Cerebellar cortex (tissue), 1 donor: ENCODE measurements at regions not wholly inside any gene's neighbourhood (a gene's known extent, or its start where the extent isn't known, plus 50 kb on each side); places are given as distances from the start of the nearest gene placed in this dataset.

ENCODE experiments used
- DNase-seq: peaks from one replicate; pipeline ENCODE4 v3.0.0-alpha.2; 2015; ENCODE audit warnings: low spot score

DNA sequence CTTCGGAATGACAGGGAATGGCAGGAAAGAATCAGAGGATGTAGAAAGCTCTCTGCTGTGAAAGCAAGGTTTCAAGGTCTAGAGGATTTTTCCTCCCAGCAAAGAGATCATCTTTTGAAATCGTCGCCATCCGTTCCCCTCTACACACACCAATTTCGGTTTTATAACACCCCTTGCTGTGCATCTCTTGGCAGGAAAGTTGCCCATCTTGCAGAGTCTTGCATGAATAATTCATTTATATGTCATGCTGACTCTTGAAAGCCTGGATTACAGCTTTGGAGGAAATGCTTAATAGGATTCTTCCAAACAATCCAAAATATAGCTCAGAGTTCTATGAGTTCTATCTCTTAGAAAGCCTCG lies 262.7 kb downstream of the CHL1 start:
- DNase-seq, result peak; percentile 92

DNA sequence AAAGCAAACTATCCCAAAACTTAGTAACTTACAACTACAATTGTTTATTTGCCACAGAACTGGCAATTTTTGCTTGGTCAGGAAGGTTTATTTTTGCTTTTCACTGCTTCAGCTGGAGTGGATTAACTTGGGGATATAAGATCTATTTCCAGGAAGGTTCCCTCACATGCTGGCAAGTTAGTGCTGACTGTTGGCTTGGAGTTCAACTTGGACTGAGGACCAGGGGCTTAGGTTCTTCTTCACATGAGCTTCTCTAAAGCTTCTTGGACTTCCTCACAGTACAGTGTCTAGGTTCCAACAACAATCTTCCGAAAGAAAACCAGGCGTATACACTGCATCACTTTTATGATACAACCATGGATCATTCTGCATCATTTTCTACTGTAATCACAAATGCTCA lies 264.4 kb downstream of the CHL1 start:
- DNase-seq, result no peak

DNA sequence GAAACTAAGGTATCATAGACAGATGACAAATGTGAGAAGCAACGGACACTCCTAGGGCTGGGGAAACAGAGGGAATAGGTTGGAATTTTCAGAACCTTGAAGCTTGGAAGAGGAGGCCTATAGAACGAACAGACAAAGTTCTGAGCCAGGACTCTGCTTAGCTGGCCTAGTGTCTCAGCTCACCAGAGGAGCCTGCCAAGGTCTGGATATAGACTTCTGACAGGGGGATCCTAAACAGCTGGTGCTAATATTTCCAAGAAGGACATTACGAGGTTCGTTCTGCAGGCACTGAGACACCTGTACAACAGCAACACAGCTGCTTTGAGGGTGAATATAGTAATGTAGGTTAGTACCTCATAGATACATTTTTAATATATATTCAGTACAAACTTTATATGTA lies 266.3 kb downstream of the CHL1 start:
- DNase-seq, result no peak

DNA sequence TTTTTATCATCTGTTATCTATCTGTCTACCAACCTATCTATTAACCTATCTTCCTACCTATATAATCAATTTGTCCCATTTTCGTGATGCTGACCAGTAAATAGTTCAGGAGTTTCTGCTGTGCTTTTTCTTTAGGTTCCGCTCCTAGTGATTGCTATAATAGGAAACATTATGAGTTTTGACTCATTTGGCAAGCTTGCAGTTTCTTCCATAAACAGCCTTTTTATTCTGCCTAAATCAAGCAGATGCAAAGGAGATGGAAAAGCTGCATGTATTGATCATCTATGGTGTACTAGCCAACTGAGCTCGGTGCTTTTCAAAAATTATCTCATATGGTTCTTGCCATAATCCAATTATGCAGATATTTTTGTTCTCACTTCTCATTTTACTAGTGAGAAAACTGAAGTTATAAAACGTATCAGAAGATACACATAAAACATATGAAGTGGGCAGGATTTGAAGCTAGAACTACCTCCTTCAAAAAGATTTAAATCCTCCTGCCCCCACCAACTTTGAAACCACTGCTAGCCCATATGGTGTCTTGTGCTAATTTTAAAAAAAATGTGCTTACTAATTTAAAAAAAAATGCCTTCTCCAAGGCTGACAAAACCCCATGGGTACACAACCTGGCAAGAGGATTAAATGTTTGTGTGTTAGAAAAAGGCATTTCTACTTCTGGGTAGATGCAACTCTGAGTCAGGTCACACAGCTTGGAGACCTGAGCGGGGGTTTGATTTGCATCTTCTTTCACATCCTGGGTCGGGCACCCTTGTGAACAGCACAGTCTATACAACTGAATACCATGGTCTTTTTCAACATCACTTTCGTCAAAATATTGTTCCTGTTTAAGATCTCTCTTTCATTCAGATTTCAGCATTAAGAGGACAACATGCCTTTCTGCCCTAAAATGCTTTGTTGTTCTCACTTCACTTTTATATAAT lies 267.0 kb downstream of the CHL1 start:
- DNase-seq, result no peak

DNA sequence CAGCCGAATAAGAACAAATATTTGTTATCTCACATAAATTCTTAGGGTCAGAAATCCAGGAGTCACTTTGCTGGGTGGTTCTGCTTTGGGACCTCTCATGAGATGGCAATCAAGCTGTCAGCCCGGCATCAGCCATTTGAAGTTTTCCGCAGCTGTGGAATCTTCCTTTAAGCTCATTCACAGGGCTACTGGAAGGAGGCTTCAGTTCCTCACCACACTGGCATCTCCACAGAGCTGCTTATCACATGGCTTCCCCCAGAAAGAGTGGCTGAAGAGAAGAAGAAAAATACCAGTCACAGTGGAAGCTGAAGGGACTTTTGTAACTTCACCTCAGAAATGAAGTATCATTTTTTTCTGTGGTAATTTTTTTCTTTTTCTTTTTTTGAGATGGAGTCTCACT lies 267.7 kb downstream of the CHL1 start:
- no peak for DNase-seq

DNA sequence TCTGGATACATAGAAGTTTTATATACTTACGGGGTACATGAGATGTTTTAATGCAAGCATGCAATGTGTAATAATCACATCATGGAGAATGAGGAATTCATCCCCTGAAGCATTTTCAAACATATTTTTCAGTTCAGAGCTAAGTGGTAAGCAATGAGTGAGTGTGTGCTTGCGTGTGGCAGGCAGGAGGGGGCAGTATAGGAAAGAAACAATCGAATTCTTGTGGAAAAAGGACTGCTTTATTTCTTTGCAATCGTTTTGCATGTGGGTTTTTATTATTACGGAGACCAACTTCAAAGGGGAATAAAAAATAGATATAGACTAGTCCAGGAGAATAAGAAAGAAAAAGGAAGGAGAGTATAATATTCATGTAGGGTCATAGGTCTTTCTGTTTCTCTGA lies 271.6 kb downstream of the CHL1 start:
- DNase-seq, result no peak

DNA sequence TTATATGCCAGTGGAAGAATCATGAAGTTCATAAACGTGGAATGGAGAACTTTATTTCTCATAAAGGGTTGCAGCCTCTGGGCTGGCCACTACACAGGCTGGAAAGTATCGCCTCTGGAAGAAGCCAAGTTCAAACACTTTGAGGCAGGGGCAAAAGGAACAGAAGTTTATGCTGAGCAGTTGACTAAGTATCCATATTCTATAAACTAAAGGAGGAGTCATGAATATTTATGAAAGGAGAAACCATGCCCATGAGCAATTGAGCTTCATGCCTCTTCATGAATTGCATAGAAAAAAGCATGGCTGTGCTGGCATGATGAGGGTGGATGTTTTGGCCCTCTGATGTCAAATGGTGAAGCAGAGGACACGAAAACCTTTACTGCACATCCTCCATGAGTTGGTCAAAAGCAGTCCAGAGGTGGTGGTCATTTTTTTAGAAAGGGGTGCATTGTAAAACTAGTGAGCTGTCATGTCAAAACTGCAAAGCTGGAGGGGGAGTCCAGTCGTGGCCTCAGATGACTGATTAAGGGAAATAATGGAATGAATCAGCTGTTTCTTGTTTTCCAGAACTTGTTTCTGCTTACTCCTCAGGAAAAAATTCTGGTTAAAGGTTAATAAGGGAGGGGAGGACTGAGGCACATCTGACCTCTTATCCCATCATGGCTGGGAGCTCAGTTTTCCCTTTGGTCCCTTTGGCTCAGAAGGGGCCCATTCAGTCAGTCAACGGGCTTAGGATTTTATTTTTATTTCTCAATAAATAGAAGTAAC lies 276.7 kb downstream of the CHL1 start:
- no peak for DNase-seq

DNA sequence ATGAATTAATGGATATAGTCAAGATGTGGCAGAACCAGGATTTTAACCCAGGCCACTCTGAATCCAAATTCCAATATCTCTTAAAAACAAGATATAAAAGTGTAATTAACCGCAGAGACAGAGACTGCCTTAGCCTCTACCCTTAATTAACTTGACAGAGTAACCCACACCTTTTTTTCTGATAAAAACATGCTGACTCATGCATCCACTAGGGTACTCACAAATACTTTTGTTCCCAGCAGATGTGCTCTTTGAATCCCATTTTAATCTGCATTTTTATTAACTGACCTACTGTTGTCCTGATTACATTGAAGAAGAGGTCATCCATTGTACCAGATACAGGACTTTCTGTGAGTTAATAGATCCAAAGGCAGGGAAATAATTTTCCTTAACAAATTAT lies 278.3 kb downstream of the CHL1 start:
- DNase-seq, result no peak

DNA sequence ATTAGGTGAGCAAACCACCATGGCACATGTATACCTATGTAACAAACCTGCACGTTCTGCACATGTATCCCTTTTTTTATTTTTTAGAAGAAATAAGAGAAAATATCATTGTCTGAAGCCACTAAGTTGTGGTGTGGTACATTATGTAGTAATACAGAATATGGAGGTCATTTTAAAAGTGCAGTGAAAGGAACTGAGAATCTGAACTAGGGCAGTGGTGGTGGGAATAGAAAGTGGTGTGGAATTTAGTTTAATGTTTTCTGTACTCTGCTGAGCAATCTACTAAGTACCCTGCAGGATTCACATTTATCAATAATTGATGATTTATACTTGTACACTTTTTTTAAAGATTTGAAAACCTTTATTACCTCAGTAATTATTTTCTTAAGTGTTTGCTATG lies 283.5 kb downstream of the CHL1 start:
- DNase-seq, result no peak

DNA sequence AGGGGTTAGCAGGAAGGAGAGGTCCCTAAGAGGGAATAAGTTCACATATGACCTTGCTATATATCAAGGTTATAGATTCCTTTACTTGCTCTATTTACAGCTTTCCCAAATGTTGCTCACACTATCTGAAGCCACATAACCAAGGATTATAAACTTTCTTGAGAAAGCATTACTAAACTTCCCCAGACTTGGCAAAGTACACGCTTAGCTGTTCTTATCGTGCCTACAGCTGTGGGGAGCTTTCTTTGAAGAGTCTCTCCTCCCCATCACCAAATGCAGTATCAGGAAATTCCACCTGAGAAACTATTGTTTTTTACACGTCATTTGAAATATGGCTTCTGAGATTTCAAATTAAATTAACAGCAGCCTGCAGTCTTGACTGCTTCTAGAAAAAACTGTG lies 284.5 kb downstream of the CHL1 start:
- no peak for DNase-seq

DNA sequence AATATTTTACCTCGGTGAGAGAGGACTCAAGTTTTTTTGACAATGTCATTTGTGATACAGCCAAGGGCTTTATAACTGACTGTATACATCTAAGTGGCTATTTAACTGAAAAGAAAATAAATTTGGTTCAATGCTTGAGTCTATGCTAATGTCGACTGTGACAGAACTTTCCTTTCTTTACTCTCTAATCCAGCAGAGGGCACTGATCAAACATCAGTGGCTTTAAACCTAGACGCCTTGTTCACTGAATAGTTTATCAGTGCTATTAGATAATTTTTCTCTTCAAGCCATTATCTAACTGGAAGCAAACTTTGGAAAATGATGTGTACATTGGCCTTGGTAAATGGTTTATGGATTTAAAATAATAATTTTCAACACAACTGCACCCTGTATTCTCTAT lies 285.1 kb downstream of the CHL1 start:
- peak; percentile 61 for DNase-seq

DNA sequence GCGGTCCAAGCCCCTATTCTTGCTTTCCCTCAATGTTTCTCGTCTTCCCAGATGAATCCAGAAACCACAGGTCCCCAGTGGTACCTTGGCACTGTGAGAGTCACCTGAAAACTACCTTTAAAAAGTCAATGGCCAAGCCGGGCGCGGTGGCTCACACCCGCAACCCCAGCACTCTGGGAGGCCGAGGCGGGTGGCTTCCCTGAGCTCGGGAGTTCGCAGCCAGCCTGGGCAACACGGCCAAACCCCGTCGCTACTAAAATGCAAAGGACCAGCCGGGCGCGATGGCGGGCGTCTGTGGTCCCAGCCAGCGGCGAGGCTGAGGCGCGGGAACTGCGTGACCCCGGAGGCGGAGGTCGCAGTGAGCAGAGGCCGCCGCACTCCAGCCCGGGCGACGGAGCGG lies 285.9 kb downstream of the CHL1 start:
- no peak for DNase-seq

DNA sequence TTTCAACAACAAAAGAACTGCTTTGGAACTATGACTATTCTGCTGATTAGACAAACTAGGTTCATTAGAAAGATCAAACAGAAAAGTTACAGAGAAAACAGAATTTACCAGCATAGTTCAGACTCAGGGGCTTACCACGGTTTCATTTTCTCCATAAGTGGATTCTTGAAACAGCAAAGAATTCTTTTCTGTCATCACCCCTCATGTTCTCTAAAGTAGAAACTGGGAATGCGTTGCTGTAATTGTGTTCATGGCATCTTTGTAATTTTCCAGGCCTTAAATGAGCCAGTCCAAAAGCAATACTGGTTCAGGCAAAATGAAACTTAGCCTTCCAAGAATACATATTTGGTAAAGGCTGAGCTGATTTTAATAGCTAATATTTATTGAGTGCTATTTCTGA lies 287.8 kb downstream of the CHL1 start:
- DNase-seq, result peak; percentile 76

DNA sequence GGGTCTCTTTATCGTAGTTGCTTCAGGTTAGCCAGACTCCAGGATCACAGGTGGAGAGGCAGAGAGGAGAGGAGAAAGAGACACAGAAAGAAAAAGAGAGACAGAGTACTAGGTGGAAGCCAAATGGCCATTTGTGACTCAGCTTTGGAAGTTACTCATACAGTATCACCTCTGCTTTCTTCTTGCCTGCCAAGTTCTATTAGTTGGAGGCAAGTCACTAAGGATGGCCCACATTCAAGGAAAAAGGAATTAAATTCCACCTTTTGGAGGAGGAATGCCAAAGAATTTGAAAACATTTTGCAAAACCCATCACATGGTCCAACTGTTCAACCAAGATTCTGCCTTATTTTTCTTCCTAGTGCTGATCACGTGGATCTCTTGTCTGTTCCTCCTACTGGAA lies 291.1 kb downstream of the CHL1 start:
- no peak for DNase-seq

DNA sequence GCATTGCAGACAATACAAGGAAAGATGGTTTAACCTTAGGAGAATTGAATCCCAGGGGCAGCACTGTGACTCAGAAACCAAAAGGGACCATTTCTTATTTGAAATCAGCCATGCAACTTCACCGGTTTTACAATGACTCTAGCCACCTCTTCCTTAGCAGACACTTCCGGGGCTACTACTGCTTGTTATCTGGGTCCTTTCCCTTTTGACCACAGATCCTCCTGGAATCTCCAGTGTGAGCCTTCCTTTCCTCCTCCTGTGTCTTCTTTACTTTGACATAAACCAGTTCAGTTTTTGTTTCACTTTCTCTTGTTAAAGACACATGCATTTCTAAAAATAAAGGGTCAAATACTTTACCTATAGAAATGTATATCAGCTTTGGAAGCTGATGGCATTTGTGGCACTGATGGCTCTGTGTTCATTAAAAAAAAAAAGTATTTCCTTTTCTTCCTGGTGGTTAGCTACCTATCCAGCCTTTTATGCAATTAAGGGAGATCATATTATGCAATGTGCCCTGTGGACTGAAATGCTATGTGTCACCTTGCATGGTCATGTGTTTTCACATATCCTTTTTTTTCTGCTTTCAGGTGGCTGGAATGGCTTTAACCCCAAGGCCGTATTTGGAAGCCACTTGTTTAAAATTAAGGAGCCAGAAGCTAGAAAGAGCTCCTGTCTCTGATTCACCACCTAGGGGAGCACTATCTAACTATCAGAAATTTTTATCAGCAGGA lies 296.2 kb downstream of the CHL1 start:
- peak; percentile 56 for DNase-seq

DNA sequence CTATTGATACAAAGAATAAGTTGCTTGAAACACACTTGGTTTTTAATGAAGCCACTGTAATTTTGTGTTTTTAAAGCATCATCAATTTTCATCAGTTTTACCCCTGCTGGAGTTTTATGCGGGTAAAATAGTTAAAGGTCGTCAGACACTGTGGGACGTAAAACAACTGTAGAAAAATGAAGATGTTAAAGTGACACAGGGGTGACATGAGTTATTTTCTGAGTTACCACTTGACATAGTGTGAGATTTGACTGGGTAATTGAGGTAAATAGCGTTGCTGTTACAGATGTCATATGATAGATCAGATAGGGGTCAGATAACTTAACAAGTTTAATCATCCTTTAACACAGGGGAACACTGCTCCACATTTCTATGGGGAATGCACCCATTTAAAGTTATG lies 297.6 kb downstream of the CHL1 start:
- DNase-seq, result no peak

DNA sequence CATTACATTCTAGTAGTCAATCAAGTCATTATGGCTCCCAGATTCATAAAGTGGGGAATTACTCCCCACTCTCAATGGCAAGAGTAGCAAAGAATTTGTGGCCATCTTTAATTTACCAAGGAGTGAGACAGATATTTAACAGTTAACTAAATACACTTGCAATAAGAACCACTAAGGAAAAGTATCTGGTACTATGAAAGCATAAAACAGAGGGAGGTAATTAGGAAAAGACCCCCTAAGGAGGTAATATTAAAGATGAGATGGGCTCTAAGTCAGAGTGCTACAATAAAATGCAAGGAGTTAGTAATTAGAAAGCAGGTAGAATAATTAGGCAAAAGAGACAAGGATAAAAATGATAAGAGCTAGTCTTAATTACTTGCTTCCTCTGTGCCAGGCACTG lies 301.9 kb downstream of the CHL1 start:
- DNase-seq, result peak; percentile 54

DNA sequence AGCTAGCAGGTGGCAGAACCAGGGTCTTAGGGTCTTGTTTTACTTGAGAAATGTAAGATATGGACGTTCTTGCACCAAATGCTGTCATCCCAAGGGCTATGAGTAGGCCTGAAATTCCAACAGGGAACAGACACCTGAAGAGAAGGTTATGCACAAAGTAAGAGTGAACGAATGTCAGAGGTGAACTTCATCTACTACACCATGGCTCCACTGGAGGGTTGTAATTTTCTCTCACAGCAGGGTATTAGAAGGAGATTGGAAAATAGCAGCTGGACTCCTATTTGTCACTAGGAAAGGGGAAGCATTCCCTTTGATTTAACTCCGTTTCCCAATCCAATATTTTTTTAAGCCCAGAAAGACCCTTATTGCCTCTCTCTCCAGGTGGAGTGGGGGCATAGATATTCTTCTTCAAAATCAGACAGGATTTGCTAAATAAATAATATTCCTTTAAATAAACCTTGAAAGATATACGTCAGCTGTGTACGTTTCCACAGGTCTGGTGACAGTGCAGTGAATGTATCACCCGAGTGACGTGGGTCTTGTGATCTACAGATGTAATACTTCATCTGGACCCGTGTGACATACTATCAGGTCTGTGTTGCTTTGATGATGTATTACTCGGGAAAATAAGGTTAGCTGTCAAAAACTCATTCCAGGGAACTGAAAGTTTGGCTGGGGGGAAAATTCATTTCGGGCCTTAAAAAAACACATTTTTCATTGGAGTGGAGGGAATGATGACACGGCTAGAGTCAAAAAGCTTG lies 302.6 kb downstream of the CHL1 start:
- peak; percentile 78 for DNase-seq

DNA sequence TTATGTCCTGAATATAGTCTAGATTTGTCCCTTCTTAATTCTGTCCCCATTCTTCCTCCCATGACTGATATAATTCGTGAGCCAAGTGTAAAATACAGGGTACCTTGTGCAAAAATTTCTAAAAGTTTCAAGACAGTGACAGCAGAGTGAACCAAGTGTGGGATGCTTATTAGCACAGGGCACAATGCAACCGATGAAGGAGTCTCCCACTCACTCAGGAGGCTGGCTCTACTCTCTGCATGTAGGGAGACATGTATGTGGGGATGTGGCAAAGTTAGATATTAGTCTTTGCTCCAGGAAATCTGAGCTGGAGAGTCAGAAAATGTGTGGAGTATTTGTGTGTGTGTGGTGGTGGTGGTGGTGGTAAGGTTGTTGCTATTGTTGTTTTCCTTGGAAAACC lies 305.9 kb downstream of the CHL1 start:
- no peak for DNase-seq

DNA sequence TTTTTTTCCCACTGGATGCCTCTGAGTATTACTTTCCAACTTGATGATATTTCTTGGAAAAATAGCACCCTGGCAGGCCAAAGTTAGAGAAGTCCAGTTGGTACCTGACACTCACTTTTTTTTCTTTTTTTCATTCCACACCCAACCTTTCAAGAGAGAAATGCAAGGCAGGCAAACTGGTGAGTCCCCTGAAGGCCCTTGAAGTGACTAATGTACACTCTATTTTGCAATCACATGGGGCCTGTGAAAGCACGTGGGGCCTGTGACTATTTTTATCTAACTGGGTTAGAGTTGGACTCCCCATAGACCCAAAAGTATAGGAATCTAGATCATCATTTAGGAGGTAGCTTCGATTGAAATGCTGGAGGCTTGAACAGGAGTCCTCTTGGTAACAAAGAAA lies 316.7 kb downstream of the CHL1 start:
- DNase-seq, result no peak

DNA sequence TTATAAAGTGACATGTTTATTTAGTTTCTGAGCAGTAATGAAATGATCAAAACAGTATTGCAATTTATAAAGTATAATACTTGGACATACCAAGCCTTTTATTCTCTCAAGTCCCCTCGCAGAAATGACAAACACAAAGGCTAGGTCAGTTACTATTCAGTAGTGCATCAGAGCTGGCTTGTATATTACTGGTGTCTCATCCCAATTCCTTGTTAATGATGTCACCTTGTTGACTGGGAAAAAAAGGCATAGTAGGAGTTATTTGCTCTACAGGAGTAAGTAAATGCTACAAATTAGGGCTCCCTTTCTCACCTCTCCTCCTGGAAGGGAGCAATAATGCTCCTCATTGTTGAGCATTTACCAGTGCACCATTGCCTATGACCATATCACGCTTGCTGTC lies 317.6 kb downstream of the CHL1 start:
- no peak for DNase-seq

DNA sequence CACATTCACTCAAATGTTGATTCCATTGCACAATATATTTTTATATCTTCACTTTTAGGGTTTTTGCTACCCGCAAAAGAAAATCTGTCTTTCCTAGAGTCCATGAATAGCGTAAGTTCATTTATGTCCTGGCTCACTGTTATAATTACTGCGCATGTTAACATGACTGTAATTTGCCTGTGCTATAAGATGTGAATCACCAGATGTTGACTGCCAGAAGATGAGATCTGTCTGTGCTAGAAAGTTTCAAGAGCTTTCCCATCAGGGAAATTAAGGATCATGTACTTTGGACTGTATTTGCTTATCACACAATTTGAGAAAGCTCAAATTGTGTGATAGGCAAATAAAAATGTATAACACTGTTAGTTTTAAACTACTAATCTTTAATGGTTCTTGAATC lies 322.5 kb downstream of the CHL1 start:
- no peak for DNase-seq
